ENCODE measurements at regions not wholly inside any gene's neighbourhood (a gene's known extent, or its start where the extent isn't known, plus 50 kb on each side); places are given as distances from the start of the nearest gene placed in this dataset.
"Not testable (repeated sequence)": the region's sequence is repeated elsewhere in the genome, so short reads cannot be mapped to it uniquely, and the experiment has no call there.

DNA sequence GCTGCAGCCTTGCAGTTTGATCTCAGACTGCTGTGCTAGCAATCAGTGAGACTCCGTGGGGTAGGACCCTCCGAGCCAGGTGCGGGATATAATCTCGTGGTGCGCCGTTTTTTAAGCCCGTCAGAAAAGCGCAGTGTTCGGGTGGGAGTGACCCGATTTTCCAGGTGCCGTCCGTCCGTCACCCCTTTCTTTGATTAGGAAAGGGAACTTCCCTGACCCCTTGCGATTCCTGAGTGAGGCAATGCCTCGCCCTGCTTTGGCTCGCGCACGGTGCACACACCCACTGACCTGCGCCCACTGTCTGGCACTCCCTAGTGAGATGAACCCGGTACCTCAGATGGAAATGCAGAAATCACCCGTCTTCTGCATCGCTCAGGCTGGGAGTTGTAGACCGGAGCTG lies 203.2 kb downstream of the SNCAIP start:
- DNase-seq, result not testable (repeated sequence)

DNA sequence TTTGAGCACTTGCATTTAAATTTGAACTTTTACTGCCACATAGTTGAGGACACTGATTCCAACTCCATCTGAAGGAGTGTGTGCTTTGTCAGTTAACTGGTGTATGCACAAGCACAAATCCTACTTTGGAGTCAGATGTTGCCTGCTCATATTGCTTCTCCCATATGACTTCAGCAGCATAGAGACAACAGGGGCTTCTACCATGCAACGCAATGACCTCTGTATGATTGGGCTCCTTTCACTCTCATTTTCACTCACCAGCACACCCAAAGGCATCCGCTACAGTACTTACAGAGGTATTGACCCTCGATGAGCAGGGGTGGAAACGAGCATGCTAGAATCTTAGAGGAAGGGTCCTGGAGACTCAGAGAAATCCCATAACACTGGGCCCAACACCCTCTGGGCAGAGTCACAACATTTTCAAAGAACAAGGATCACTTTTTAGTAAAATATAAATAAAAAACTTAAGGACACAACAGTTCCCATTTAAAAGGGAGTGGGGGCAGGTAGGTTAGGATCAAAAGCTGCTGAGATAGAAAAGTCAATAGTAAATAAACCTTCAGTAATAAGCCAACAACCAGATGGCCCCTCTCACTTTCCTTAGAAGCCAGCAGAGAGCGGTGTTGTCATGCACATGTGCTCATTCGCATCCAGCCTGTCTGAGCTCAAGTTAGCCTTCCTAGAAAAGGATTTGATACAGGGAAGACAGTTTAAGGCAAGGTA lies 203.8 kb downstream of the SNCAIP start:
- DNase-seq, result peak; percentile 78

DNA sequence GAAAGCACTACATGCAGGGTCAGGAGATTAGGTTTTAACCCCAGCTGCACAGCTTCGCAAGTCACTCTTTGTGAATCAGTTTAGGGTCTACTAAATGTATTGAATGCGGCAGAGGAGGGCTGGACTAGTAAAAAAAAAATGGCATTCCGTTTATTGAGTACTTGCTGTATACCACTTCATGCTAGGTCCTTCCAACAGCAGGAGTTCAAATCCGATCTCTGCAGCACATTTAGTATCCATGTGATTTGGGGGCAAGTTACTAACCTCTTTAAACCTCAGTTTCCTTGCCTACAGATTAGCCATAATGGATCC lies 204.4 kb downstream of the SNCAIP start:
- no peak for DNase-seq

DNA sequence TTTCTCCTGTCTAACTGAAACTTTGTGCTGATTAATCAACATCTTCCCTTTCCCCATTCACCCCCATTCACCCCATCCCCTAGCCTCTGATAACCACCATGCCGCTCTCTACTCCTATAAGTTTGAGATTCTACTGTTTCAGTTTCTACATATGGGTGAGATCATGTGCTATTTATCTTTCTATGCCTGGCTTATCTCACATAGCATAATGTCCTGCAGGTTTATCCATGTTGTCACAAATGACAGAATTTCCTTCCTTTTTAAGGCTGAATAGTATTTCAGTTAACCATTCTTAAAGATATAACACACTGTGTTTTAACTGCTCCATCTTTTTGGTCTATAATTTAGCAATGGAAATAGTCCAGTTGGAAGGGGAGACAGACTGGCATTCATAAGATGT lies 205.1 kb downstream of the SNCAIP start:
- DNase-seq, result no peak

DNA sequence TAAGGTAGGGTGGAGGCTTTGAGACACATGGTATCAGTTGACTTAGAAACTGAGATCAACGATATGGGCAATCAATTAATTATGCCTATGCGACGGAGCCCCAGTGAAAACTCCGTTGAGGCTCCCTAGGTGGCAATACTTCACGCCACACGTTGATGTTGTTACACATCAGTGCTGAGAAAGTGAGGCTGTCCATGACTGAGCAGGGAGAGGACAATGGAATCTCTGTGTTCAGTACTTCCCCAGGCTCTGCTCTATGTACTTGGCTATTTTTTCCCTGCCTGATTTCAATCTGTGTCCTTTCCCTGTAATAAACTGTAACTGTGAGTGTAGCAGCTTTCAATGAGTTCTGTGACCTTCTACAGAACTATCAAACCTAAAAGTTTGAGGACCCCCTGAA lies 211.7 kb downstream of the SNCAIP start:
- DNase-seq, result no peak

DNA sequence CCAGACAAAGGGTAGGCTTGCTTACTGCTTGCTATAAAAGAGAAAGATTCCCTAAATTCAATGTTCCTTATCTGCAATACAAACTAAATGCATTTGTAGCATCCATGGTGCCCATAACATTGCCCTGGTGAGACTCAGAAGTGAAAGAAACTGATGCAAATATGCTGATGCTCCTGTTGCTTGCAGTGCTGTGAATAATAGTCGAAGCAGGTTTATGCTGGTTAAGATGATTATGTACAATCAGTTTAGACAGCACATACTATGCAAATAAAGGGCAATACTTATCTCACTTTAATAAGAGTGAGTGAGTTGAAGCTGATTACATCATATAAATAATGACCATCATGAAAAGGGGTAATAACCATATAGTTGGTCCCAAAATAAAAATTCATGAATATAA lies 215.5 kb downstream of the SNCAIP start:
- no peak for DNase-seq

DNA sequence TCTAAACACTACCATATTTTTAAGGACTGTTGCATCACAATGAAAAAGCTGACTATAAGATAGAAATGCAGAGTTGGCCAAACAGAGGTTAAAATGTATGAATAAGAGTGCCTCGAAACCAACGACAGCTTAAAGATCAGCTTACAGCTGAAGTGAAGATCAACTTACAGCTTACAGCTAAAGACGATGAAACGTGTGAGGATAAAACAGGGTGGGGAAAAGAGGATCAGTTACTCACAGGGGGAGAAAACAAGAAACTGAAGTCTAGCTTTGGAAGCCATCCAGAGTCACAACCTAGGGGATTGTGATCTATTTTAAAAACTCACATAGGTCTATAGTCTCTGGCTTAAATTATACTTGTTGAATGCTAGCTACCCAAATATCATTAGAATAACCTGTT lies 220.0 kb downstream of the SNCAIP start:
- DNase-seq, result no peak

DNA sequence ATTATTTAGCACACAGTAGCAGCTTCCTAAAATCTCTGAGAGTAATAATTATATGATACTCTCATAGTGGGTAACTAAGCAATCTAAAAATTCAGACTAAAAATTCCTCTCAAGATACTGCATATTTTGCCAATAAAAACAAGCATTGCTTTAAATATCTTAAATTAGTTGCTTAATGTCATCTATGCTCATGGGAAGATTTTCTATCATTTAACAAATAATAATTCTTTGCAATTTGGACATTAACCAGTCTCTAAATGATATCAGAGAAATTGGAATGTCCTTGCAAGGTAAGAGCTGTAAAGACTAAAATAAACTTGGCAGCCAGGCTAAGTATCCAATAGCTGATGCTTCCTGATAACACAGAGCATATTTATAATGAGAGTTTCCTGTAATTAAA lies 221.8 kb downstream of the SNCAIP start:
- no peak for DNase-seq

DNA sequence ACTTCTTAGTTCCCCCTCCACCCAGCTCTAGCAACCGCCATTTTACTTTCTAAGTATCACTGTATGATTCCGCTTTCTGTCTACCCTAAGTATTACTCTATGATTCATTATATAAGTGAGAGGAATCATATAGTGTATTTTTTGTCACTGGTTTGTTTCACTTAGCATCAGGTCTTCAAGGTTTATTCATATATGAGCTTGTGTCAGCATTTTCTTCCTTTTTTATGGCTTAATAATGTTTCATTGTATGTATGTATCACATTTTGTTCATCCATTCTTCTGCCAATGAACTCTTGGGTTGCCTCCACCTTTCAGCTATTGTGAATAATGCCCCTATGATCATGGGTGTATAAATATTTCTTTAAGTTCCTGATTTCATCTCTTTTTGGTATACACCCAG lies 222.8 kb downstream of the SNCAIP start:
- DNase-seq, result no peak

DNA sequence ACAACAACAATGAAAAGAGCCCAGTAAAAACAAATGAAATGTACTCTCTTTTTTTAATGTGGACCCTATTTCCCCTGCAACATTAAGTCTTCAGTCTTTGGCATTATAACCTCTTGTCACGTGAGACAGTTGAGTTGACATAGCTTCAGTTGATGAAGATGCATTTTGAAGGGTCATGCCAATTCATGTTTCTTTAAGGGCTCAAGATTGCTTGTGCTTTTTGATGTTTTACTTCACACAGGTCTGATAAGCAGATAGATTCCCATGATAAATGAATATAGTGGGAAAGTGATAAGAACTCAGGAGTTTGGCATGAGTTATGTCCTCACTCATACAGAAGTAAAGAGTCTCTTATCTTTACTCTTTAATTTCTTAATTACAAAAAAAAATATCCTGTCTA lies 229.4 kb downstream of the SNCAIP start:
- DNase-seq, result no peak

DNA sequence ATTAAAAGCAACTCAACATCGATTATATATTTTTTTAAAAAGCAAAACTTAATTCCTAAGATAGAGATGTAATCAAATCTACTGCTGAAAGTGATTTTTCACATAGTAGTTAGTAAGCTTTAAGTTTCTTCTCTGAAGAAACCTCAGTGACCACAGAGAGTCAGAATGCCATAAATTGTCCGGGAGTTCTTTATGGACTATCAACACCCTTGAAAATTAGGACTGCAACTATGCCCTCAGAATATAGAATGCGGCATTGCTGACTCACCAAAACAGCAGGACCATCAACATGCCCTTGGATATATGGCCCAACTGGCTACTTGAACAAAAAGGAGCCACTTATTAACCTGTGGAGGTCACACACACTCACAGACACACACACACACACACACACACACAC lies 228.9 kb upstream of the SNX2 start:
- no peak for DNase-seq

DNA sequence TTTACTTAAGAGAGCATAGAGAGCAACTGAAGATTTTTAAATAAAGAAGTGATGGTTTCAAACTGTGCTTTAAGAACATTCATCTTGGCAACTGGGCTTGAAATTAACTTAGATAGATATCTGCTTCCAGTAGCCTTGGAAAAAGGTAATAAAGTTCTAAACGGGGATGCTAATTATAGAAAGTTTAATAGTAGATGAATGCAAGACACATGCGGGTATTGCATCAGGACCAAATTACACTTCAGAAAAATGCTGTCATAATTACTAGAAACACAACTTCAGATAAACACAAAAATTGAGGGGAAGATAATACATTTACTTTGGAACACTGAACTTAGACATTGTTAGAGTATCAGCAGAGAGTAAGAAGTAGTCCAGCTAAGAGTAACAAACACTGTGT lies 227.7 kb upstream of the SNX2 start:
- no peak for DNase-seq

DNA sequence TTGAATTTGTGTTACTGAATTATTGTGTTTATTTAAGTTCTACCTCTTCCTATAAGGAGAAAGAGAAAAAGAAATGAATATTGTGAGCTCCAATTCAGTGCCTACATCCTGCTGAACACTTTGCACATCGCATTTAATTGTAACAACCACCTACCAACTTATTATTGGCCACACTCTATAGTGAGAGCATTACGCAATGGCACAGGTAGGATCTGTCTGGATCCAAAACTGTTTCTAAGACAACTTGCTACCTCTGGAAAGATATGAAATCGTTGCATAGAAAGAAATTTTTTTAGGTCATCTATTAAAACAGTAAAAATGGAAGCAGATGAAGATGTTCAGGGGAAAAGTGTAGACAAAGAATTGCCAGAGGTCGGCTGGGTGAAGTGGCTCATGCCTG lies 227.2 kb upstream of the SNX2 start:
- no peak for DNase-seq

DNA sequence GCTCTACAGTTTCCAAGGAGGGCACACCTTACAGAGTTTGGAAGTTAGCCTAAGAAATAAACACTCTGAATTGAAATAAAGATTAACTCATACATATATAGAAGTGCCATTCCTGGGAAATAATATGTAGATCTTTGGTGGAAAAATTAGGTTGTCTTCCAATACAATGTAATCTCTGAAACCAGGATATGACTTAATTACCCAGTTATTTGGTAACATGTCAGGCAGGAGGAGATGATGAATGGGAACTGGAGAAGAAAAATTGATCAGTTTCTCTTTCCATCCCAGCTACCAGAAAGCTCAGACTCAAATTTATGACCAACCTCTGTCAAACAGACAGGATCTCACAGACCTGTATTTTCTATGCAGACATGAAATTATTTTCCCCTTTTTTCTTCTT lies 215.2 kb upstream of the SNX2 start:
- no peak for DNase-seq

DNA sequence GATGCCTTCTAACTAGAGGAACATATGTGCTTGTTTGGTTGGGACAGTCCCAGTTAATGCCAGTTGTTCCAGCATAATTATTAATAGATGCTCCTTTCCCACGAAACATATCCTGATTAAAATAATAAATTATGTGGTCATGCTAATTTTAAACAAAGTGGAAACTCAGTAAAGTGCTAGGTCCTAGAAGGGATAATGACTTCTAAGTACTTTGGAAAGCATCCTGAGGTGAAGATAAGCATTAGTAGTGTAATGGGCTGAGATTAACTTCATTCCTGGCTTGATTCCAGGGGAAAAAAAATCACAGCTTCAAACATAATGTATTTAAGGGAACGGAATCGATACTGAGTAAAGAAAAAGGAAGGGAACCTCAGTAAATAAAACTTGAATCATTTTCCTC lies 213.7 kb upstream of the SNX2 start:
- no peak for DNase-seq

DNA sequence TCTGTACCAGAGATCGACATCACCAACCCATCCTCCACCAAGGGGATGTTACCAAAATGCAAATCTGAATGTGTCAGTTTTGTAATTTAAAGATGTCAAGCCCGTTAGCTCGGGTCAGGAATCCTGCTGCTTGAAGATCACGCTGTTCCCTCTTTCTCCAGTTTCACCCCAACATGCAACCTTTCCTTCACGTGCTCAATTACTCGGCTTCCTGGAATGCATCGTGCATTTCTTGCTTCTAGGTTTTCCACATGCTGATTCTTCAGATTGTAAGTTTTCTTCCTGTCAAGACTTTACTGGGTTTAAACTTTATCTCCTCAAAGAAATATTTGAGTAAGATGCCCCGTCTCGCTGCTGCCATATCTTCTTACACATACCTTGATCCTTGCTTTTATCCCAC lies 209.5 kb upstream of the SNX2 start:
- no peak for DNase-seq

DNA sequence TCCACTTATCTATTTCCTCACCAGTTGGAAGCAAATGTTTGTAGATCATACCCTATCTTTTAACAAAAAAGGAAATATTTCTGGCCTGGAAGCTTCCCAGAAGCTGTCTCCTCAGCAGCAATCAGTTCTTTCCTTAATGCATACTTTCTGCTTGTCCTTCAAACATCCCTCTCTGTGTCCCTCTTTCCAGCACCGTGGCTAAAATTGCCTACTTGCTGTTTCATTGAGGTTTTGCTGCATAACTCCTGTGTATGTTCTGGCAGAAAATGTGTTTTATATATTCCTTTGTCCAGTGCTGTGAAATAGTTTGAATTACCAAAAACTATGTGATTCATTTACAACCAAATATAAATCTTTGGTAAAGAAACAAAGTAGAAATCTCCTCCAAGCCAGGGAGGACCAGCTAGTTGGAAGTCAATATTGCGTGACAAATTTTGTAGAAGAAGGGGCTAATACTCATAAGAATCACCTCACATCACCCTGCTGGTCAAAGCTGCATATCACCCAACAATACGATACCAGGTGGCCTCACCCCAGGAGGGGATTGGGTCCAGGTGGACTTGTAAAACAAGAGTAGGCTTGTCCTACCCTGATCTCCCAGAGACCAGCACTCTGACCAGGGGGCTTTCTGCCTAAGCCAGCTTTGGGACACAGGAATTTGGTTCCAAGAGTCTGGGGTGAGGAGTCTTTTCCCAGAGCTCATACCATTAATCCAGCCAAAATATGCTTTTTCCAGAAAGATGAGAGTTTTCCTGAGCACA lies 198.4 kb upstream of the SNX2 start:
- DNase-seq, result no peak

DNA sequence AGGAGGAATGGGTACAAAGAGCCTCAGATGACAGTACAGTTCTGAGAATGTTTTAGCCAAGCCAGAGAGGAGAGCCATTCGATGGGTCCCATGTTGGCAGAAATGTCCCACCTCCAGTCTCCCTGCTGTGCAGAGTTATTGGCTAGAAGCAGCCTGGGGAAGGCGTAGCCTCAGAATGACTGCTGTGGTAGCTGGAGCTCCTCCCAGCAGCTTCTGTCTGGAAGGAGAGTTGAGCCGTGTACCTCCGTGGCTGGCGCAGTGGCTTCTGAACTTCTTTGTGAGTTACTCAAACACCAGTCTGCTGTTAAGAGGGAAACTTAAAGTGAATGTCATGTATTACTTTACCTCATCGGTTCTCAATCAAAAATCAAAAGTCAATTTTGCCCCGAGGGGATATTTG lies 193.3 kb upstream of the SNX2 start:
- no peak for DNase-seq

DNA sequence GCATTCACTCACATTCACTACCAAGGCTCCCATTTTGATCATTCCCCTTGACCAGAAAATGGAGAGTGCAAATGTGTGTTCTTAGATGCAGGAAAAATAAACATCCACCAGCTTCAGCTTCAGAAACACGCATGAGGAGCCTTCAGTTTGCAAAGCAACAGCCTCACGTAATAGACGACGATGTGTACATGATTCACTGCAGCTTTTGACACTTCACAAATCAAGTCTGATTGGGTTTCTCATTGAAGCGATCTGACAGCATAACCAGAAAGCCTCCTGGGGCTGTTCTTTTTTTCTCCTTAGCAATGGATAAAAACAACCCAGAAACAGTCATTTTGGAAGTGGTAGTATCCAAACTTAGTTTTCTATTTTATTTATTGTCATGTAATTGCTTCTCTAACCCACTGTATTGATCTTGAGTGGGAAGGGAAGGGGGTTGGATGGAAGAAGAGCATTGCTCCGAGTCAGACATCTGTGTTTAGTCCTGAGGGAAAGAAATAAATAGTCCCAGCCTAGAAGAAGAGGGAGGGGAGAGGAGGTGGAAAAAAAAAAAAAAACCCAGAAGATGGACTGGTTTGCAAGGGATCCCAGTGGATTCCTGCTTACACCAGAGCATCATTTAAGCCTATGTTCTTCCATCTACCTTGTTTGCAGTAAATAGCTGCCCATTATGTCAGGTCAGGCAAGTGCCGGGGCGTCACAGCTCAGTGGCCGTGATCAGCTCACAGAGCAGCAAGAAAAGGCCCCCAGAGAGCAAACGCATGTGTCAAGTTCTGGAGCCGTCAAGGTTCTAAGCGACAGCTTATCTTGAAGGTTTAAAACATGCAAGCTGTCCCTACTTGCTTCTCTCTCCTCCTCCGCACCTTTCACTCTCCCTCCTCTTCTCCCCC lies 190.2 kb upstream of the SNX2 start:
- DNase-seq, result no peak

DNA sequence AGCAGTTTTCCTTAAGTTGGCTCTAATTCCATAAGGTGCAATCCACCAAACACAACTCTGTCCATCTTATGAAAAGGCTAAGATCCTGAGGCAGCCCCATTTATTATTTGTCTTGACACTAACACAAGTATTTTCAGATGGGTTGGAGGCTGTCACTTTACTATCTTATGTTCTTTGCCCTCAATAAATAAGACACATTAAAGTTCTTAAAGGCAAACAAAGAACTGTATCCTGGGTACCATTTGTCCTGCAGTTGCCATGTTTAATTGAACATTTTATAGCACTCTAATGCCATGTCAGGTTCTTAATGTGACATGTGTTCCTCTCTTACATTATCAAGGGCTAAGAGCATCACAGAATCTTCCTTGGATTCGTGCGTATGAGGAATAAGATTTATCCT lies 189.5 kb upstream of the SNX2 start:
- DNase-seq, result no peak

DNA sequence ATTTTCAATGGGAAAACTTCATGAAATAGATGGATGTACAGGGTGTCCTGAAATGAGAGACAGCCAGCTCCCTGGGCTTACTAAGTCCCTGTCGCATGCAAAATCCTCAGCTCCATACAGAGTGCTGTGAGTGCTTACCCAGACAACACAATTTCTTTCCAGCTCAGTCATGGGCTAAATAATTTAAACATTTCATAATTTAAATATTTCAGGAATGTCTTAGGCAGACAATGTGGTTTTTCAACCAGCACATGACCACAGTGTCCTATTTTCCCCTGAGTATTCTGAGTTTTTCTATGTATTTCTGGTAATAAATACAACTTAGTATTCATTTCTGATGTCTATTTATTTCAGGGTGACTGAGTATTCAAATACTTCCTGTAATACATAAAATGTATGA lies 188.5 kb upstream of the SNX2 start:
- DNase-seq, result no peak

DNA sequence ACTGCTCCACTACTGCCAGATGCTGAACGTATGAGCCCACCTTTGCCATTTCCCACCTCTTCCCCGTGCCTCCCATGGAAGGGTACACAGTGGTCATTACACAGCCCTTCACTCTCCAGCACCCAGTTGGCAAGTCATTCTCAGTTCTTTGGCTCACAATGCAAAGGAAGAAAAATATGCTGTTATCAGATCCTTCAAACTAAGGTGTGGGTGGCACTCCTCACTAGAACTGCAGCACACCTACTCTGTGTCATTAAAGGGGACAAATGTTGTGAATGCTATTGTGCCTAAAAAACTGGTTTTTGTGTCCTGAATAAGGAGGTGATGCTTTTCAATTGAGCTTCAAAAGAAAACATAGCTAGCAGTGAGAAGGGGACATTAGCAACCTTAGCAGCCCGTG lies 183.1 kb upstream of the SNX2 start:
- no peak for DNase-seq

DNA sequence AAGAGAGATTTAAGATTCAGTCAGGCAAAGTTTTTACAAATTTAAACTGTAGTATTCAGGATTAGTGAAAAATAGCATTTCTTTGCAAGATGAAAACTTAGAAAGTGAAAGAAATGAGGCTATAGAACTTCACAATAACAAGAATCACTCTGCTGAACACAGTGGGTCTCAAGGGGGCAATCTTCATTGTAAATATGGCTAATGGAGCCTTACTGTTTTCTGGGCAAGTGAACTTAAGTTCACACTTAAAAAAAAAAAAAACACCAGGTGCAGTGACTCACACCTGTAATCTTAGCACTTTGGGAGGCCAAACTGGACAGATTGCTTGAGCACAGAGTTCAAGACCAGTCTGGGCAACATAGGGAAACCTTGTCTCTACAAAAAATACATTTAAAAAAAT lies 175.9 kb upstream of the SNX2 start:
- DNase-seq, result no peak

DNA sequence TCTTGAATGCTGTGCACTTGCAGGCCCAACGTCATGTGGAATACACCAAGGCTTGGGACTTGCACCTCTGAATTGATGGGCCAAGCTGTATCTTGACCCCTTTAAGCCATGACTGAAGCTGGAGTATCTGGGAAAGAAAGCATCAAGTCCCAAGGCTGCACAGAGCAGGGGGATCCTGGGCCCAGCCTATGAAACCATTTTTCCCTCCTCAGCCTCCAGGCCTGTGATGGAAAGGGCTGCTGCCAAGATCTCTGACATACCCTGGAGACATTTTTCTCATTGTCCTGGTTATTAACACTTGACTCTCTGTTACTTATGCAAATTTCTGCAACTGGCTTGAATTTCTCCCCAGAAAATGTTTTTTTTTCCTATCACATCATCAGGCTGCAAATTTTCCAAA lies 174.0 kb upstream of the SNX2 start:
- DNase-seq, result no peak
